ENCODE measurements at regions not wholly inside any gene's neighbourhood (a gene's known extent, or its start where the extent isn't known, plus 50 kb on each side); places are given as distances from the start of the nearest gene placed in this dataset.

DNA sequence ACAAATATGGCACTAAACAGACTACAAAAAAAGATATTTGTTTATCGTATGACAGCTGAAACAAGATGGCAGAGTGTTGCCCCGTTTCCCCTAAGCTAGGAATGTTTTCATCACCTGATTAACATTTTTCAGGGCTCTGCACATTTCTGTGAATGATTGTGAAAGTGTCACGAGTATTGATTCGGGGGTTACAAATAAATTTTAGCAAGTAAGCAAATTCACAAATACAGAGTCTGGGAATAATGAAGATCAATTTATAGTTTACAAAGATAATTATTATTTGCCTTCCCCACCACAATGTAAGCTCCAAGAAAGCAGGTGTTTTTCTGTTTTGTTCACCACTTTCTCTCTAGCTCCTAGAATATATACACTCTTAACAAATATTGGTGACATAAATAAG, 361.2 kb upstream of the ERCC4 start:
- BruUV-seq (replicated peaks): no TSS peak
- in situ Hi-C loops (cut with MboI): no loop called here

DNA sequence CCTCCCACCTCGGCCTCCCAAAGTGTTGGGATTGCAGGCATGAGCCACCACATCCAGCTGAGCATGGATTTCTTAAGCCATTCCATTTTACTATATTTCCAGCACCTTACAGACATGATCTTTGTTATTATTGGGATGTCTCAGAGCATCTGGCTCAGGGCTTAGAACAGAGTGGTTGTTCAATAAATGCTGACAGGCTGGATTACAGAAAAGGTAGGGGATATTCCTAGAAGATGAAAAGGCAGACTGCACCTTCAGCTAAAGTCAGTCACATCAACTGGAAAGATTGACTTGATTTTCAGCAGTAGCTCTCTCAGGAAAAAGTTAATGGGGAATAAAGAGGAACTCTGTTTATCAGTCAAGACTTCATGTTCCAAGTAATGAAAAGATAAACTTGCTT, 360.3 kb upstream of the ERCC4 start:
- ATAC-seq (no peak), DNase-seq (ENCODE audit: extremely low read depth in 1 of 4, low spot score in 3 of 4) (no peak), FAIRE-seq (no peak)
- H3K27me3 ChIP-seq (ENCODE audit: control insufficient read depth in 2 of 2, insufficient read depth in 2 of 2, low read length in 2 of 2): no peaks in the 10 kb centered on the region
- no TSS peak for BruUV-seq (replicated peaks)
- 0% methylated on average over 1 of the region's 1 CpG for WGBS (ENCODE audit: insufficient coverage, low coverage, missing lambda C conversion rate)
- no peaks in the 10 kb centered on the region for H3K79me2 ChIP-seq (ENCODE audit: control insufficient read depth, insufficient read depth, low read length)
- H3K36me3 ChIP-seq (ENCODE audit: control insufficient read depth, insufficient read depth, low read length): no peaks in the 10 kb centered on the region
- H4K20me1 ChIP-seq (replicated peaks; ENCODE audit: control insufficient read depth, insufficient read depth, low read length): no peaks in the 10 kb centered on the region
- no peaks in the 10 kb centered on the region for H3K9me1 ChIP-seq (ENCODE audit: control insufficient read depth, insufficient read depth, low read length)
- ChIA-PET CTCF (ENCODE audit: low intra/inter-chr PET ratio) (no interaction called here), POLR2A (interaction anchor here (0.7 kb wide), 1 partner anchor 12 kb away, joined by 3 read pairs; no protein-coding TSS in a partner anchor)
- no peak overlapping the region for H3K4me2 ChIP-seq (ENCODE audit: insufficient read depth, low read length)
- no peak overlapping the region for H3K9ac ChIP-seq (ENCODE audit: insufficient read depth in 1 of 2, low read depth in 2 of 2, low read length in 2 of 2)
- no peak overlapping the region for H2AFZ ChIP-seq (ENCODE audit: low read depth, low read length)
- no peaks in the 10 kb centered on the region for H3K9me3 ChIP-seq (replicated peaks; ENCODE audit: control insufficient read depth, insufficient read depth, low read depth, low read length)
- no peak overlapping the region for H3K4me3 ChIP-seq
- intact Hi-C loops (cut with micrococcal nuclease): no loop called here
- H3K4me1 ChIP-seq (replicated peaks in 1 of 2; ENCODE audit: control insufficient read depth in 2 of 2, insufficient read depth in 2 of 2, low read length in 2 of 2): no peaks in the 10 kb centered on the region
- TF ChIP-seq ZNF408 (CRISPR knock-in tag; IDR thresholded peaks at IDR 0.05; ENCODE audit: low read depth) (no peak), BRCA1 (IDR thresholded peaks at IDR 0.05) (no peak), BRCA1 (CRISPR knock-in tag; IDR thresholded peaks at IDR 0.05) (no peak), NR4A1 (CRISPR knock-in tag; IDR thresholded peaks at IDR 0.05) (no peak), NR4A1 (tag; IDR thresholded peaks at IDR 0.05) (no peak), DIDO1 (tag; IDR thresholded peaks at IDR 0.05; ENCODE audit: low read depth) (no peak), ZNF134 (CRISPR knock-in tag; conservative IDR thresholded peaks at IDR 0.05) (no peak), SMAD4 (CRISPR knock-in tag; conservative IDR thresholded peaks at IDR 0.05) (no peak), ZNF79 (CRISPR knock-in tag; IDR thresholded peaks at IDR 0.05; ENCODE audit: low read depth) (no peak)
- TF ChIP-seq, protein P1, sequence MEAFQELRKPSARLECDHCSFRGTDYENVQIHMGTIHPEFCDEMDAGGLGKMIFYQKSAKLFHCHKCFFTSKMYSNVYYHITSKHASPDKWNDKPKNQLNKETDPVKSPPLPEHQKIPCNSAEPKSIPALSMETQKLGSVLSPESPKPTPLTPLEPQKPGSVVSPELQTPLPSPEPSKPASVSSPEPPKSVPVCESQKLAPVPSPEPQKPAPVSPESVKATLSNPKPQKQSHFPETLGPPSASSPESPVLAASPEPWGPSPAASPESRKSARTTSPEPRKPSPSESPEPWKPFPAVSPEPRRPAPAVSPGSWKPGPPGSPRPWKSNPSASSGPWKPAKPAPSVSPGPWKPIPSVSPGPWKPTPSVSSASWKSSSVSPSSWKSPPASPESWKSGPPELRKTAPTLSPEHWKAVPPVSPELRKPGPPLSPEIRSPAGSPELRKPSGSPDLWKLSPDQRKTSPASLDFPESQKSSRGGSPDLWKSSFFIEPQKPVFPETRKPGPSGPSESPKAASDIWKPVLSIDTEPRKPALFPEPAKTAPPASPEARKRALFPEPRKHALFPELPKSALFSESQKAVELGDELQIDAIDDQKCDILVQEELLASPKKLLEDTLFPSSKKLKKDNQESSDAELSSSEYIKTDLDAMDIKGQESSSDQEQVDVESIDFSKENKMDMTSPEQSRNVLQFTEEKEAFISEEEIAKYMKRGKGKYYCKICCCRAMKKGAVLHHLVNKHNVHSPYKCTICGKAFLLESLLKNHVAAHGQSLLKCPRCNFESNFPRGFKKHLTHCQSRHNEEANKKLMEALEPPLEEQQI (IDR thresholded peaks at IDR 0.05): no peak
- in situ Hi-C loops (cut with MboI): no loop called here
- no peak overlapping the region for H3K27ac ChIP-seq (ENCODE audit: extremely low read depth, low read depth, low read length)

More for the DNA sequence above, 361.2 kb upstream of the ERCC4 start:
- intact Hi-C loops (cut with micrococcal nuclease): no loop called here
- Histone ChIP-seq H4K20me1 (replicated peaks; ENCODE audit: control insufficient read depth, insufficient read depth, low read length) (no peaks in the 10 kb centered on the region), H3K4me2 (ENCODE audit: insufficient read depth, low read length) (no peak overlapping the region), H3K9me3 (replicated peaks; ENCODE audit: control insufficient read depth, insufficient read depth, low read depth, low read length) (no peaks in the 10 kb centered on the region), H3K27ac (ENCODE audit: extremely low read depth, low read depth, low read length) (no peak overlapping the region), H3K36me3 (ENCODE audit: control insufficient read depth, insufficient read depth, low read length) (no peaks in the 10 kb centered on the region), H3K9me1 (ENCODE audit: control insufficient read depth, insufficient read depth, low read length) (no peaks in the 10 kb centered on the region), H3K79me2 (ENCODE audit: control insufficient read depth, insufficient read depth, low read length) (no peaks in the 10 kb centered on the region), H3K4me1 (replicated peaks in 1 of 2; ENCODE audit: control insufficient read depth in 2 of 2, insufficient read depth in 2 of 2, low read length in 2 of 2) (no peaks in the 10 kb centered on the region), H3K27me3 (ENCODE audit: control insufficient read depth in 2 of 2, insufficient read depth in 2 of 2, low read length in 2 of 2) (no peaks in the 10 kb centered on the region), H2AFZ (ENCODE audit: low read depth, low read length) (no peak overlapping the region), H3K9ac (ENCODE audit: insufficient read depth in 1 of 2, low read depth in 2 of 2, low read length in 2 of 2) (no peak overlapping the region), H3K4me3 (no peak overlapping the region)
- CTCF ChIA-PET (ENCODE audit: low intra/inter-chr PET ratio): no interaction called here
- FAIRE-seq (no peak), ATAC-seq (no peak), DNase-seq (ENCODE audit: extremely low read depth in 1 of 4, low spot score in 3 of 4) (no peak)
- WGBS (ENCODE audit: insufficient coverage, low coverage, missing lambda C conversion rate): 0% methylated on average over 4 of the region's 4 CpGs
- TF ChIP-seq, protein P2, sequence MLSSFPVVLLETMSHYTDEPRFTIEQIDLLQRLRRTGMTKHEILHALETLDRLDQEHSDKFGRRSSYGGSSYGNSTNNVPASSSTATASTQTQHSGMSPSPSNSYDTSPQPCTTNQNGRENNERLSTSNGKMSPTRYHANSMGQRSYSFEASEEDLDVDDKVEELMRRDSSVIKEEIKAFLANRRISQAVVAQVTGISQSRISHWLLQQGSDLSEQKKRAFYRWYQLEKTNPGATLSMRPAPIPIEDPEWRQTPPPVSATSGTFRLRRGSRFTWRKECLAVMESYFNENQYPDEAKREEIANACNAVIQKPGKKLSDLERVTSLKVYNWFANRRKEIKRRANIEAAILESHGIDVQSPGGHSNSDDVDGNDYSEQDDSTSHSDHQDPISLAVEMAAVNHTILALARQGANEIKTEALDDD (IDR thresholded peaks at IDR 0.05): no peak
- TF ChIP-seq CBX2 (IDR thresholded peaks at IDR 0.05; ENCODE audit: insufficient read depth, low read length, poor library complexity, severe bottlenecking) (no peak), C11orf30 (IDR thresholded peaks at IDR 0.05; ENCODE audit: low read depth) (peak; percentile 9; the same call in 1 of the 2 replicates), ZNF212 (CRISPR knock-in tag; IDR thresholded peaks at IDR 0.05) (no peak), TEAD1 (CRISPR knock-in tag; IDR thresholded peaks at IDR 0.05) (no peak)
- POLR2A ChIA-PET: interaction anchor here (0.5 kb wide), 1 partner anchor 1320 kb away, joined by 3 read pairs; no protein-coding TSS in a partner anchor
